Loucy (cell line): ENCODE measurements at regions not wholly inside any gene's neighbourhood (a gene's known extent, or its start where the extent isn't known, plus 50 kb on each side); places are given as distances from the start of the nearest gene placed in this dataset.

ENCODE experiments used
- H2AFZ ChIP-seq: fragments of 200-600 bp; sonication (generic); 2 replicates; pipeline ENCODE4 v1.6.0; 2016; ENCODE audit warnings: antibody characterized with exemption, mild to moderate bottlenecking, low read length, moderate library complexity
- H3F3A ChIP-seq: fragments of 200-600 bp; 2 replicates; pipeline ENCODE4 v1.6.0; 2016; ENCODE audit warnings: antibody characterized with exemption, low read depth, mild to moderate bottlenecking
- H3K27me3 ChIP-seq: fragments of 200-600 bp; sonication (generic); 2 replicates; pipeline ENCODE4 v1.6.1; 2014; ENCODE audit warnings: low read length, mild to moderate bottlenecking; ENCODE audit not compliant: insufficient read depth, poor library complexity, severe bottlenecking
- H3K36me3 ChIP-seq: fragments of 200-600 bp; sonication (generic); 2 replicates; pipeline ENCODE4 v1.6.1; 2016; ENCODE audit warnings: low read length; ENCODE audit not compliant: insufficient read depth
- H3K4me1 ChIP-seq: fragments of 200-600 bp; sonication (generic); 2 replicates; pipeline ENCODE4 v1.5.1; 2014; ENCODE audit warnings: low read length, mild to moderate bottlenecking; ENCODE audit not compliant: insufficient read depth, poor library complexity, severe bottlenecking
- H3K4me2 ChIP-seq: fragments of 200-600 bp; sonication (generic); 2 replicates; pipeline ENCODE4 v1.6.0; 2014; ENCODE audit warnings: antibody characterized with exemption, low read length, low read depth, mild to moderate bottlenecking; ENCODE audit not compliant: poor library complexity, severe bottlenecking
- H3K4me3 ChIP-seq: fragments of 200-600 bp; sonication (generic); 2 replicates; pipeline ENCODE4 v1.5.1; 2014; ENCODE audit warnings: low read length, mild to moderate bottlenecking, mixed read lengths; ENCODE audit not compliant: poor library complexity, severe bottlenecking
- H3K79me2 ChIP-seq: fragments of 200-600 bp; sonication (generic); 2 replicates; pipeline ENCODE4 v1.6.1; 2014; ENCODE audit warnings: low read length; ENCODE audit not compliant: insufficient read depth
- H3K9ac ChIP-seq: fragments of 200-600 bp; sonication (generic); 2 replicates; pipeline ENCODE4 v1.6.0; 2014; ENCODE audit warnings: mild to moderate bottlenecking, low read depth, low read length, moderate library complexity; ENCODE audit not compliant: poor library complexity, severe bottlenecking
- H3K9me2 ChIP-seq: fragments of 200-600 bp; sonication (generic); replicated peaks from 2 replicates; pipeline ENCODE4 v1.6.1; 2016; ENCODE audit warnings: low read depth, low read length, mixed read lengths
- H3K9me3 ChIP-seq: fragments of 200-600 bp; sonication (generic); 2 replicates; pipeline ENCODE4 v1.6.1; 2014; ENCODE audit warnings: mild to moderate bottlenecking, antibody characterized with exemption, low read length, low read depth; ENCODE audit not compliant: insufficient read depth
- H4K20me1 ChIP-seq: fragments of 200-600 bp; sonication (generic); 2 replicates; pipeline ENCODE4 v1.6.0; 2014; ENCODE audit warnings: antibody characterized with exemption, low read length, mild to moderate bottlenecking; ENCODE audit not compliant: insufficient read depth, poor library complexity, severe bottlenecking
- CTCF ChIP-seq: fragments of 200-600 bp; sonication (generic); conservative IDR thresholded peaks from 2 replicates; pipeline ENCODE4 v1.5.1; 2014; ENCODE audit warnings: mild to moderate bottlenecking, antibody characterized with exemption, low read length
- EZH2phosphoT487 ChIP-seq: fragments of 200-600 bp; IDR thresholded peaks from 2 replicates; pipeline ENCODE4 v1.6.1; 2018; ENCODE audit warnings: antibody characterized with exemption, mild to moderate bottlenecking, moderate library complexity, borderline replicate concordance

- H2AFZ ChIP-seq: no peak overlapping the region
Measured at GRCh38 chrX:68990948-68991347, 162.1 kb downstream of the EFNB1 start.

GRCh38 chrX:68989865-68990606 lies 161.2 kb downstream of the EFNB1 start:
- no peak overlapping the region for H2AFZ ChIP-seq
- H3K9ac ChIP-seq: no peak overlapping the region
- no peaks in the 10 kb centered on the region for H3K79me2 ChIP-seq
- no peaks in the 10 kb centered on the region for H3K4me1 ChIP-seq
- H3F3A ChIP-seq: no peaks in the 10 kb centered on the region
- no peak for TF ChIP-seq EZH2phosphoT487
- no peak for TF ChIP-seq CTCF
- H4K20me1 ChIP-seq: no peaks in the 10 kb centered on the region
- H3K4me3 ChIP-seq: no peak overlapping the region
- H3K9me3 ChIP-seq: no peaks in the 10 kb centered on the region
- H3K36me3 ChIP-seq: no peaks in the 10 kb centered on the region
- H3K4me2 ChIP-seq: no peak overlapping the region
- H3K27me3 ChIP-seq: no peaks in the 10 kb centered on the region
- no peaks in the 10 kb centered on the region for H3K9me2 ChIP-seq

More at GRCh38 chrX:68990948-68991347, 162.1 kb downstream of the EFNB1 start:
- Histone ChIP-seq H3K79me2 (no peaks in the 10 kb centered on the region), H3K9ac (no peak overlapping the region), H3K9me3 (no peaks in the 10 kb centered on the region), H3K36me3 (no peaks in the 10 kb centered on the region), H3F3A (no peaks in the 10 kb centered on the region), H3K9me2 (no peaks in the 10 kb centered on the region), H4K20me1 (no peaks in the 10 kb centered on the region), H3K4me2 (no peak overlapping the region), H3K4me3 (no peak overlapping the region), H3K27me3 (no peaks in the 10 kb centered on the region), H3K4me1 (no peaks in the 10 kb centered on the region)
- TF ChIP-seq EZH2phosphoT487 (no peak), CTCF (no peak)

- H3K4me1 ChIP-seq: no peaks in the 10 kb centered on the region
- H3K4me2 ChIP-seq: no peak overlapping the region
- H3F3A ChIP-seq: no peaks in the 10 kb centered on the region
- H2AFZ ChIP-seq: no peak overlapping the region
- no peaks in the 10 kb centered on the region for H3K27me3 ChIP-seq
- no peak overlapping the region for H3K4me3 ChIP-seq
- TF ChIP-seq CTCF (no peak), EZH2phosphoT487 (no peak)
- H3K9me3 ChIP-seq: no peaks in the 10 kb centered on the region
- no peak overlapping the region for H3K9ac ChIP-seq
- no peaks in the 10 kb centered on the region for H3K36me3 ChIP-seq
- H3K79me2 ChIP-seq: no peaks in the 10 kb centered on the region
- H3K9me2 ChIP-seq: no peaks in the 10 kb centered on the region
- no peaks in the 10 kb centered on the region for H4K20me1 ChIP-seq
Measured at GRCh38 chrX:68989456-68989855, 160.6 kb downstream of the EFNB1 start.
